ENCODE measurements at regions not wholly inside any gene's neighbourhood (a gene's known extent, or its start where the extent isn't known, plus 50 kb on each side); places are given as distances from the start of the nearest gene placed in this dataset.
A peak's percentile ranks its signal among the peaks of the same experiment; 100 is the strongest.

GRCh38 chr3:198109883-198110282, 149.9 kb downstream of the LMLN start:
- TF ChIP-seq, protein P1, sequence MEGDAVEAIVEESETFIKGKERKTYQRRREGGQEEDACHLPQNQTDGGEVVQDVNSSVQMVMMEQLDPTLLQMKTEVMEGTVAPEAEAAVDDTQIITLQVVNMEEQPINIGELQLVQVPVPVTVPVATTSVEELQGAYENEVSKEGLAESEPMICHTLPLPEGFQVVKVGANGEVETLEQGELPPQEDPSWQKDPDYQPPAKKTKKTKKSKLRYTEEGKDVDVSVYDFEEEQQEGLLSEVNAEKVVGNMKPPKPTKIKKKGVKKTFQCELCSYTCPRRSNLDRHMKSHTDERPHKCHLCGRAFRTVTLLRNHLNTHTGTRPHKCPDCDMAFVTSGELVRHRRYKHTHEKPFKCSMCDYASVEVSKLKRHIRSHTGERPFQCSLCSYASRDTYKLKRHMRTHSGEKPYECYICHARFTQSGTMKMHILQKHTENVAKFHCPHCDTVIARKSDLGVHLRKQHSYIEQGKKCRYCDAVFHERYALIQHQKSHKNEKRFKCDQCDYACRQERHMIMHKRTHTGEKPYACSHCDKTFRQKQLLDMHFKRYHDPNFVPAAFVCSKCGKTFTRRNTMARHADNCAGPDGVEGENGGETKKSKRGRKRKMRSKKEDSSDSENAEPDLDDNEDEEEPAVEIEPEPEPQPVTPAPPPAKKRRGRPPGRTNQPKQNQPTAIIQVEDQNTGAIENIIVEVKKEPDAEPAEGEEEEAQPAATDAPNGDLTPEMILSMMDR (optimal IDR thresholded peaks at IDR 0.05 in 1 of 3, IDR thresholded peaks at IDR 0.05 in 1 of 3, conservative IDR thresholded peaks at IDR 0.05 in 1 of 3; ENCODE audit: extremely low read depth in 1 of 3, insufficient read depth in 2 of 3, low read length in 3 of 3) = no peak
- TF ChIP-seq EZH2 (IDR thresholded peaks at IDR 0.05; ENCODE audit: low read length) = no peak
- H3K36me3 ChIP-seq (ENCODE audit: control insufficient read depth in 2 of 2, extremely low read depth in 1 of 2, insufficient read depth in 2 of 2, low read length in 2 of 2) = no peaks in the 10 kb centered on the region
- peaks cover 28% of the 10 kb centered on the region for H3K27me3 ChIP-seq (ENCODE audit: control insufficient read depth, extremely low read depth, insufficient read depth, low read length)

GRCh38 chr3:198112031-198112430, 152.0 kb downstream of the LMLN start:
- no peaks in the 10 kb centered on the region for H3K79me2 ChIP-seq (ENCODE audit: control insufficient read depth, insufficient read depth, low read length)
- no peak overlapping the region for H3K27ac ChIP-seq (ENCODE audit: control insufficient read depth, insufficient read depth, low read length)
- no peaks in the 10 kb centered on the region for H3K36me3 ChIP-seq (ENCODE audit: control insufficient read depth in 2 of 2, extremely low read depth in 1 of 2, insufficient read depth in 2 of 2, low read length in 2 of 2)
- H3K4me3 ChIP-seq (ENCODE audit: control insufficient read depth in 2 of 3, extremely low read depth in 1 of 3, insufficient read depth in 2 of 3, low read depth in 1 of 3, low read length in 3 of 3) = no peak overlapping the region
- no peaks in the 10 kb centered on the region for H3K9me1 ChIP-seq (ENCODE audit: control insufficient read depth, extremely low read depth, insufficient read depth, low read length)
- H3K27me3 ChIP-seq (ENCODE audit: control insufficient read depth, extremely low read depth, insufficient read depth, low read length) = peaks cover 28% of the 10 kb centered on the region
- no peak overlapping the region for H2AFZ ChIP-seq (ENCODE audit: control insufficient read depth, low read length)
- DNase-seq (ENCODE audit: low read depth, low spot score) (no peak), FAIRE-seq (no peak)
- no peak for TF ChIP-seq EZH2 (IDR thresholded peaks at IDR 0.05; ENCODE audit: low read length)
- TF ChIP-seq, protein P1 (optimal IDR thresholded peaks at IDR 0.05 in 1 of 3, IDR thresholded peaks at IDR 0.05 in 1 of 3, conservative IDR thresholded peaks at IDR 0.05 in 1 of 3; ENCODE audit: extremely low read depth in 1 of 3, insufficient read depth in 2 of 3, low read length in 3 of 3) = no peak
- H3K4me2 ChIP-seq (ENCODE audit: control insufficient read depth, extremely low read depth, insufficient read depth, low read depth, low read length) = no peak overlapping the region
- dilution Hi-C loops (cut with MboI; ENCODE audit: extremely low pct_ligation_motif_present, low sequenced_read_pairs) = no loop called here
- peaks cover 8% of the 10 kb centered on the region for H3K4me1 ChIP-seq (ENCODE audit: control insufficient read depth, extremely low read depth, insufficient read depth, low read length)
- H3K9me3 ChIP-seq (ENCODE audit: control insufficient read depth, low read depth, low read length) = no peaks in the 10 kb centered on the region
- H3K9ac ChIP-seq (ENCODE audit: control insufficient read depth, extremely low read depth, insufficient read depth, low read length) = no peak overlapping the region
- no peaks in the 10 kb centered on the region for H4K20me1 ChIP-seq (ENCODE audit: control insufficient read depth, extremely low read depth, insufficient read depth, low read length)

More at GRCh38 chr3:198109883-198110282, 149.9 kb downstream of the LMLN start:
- H4K20me1 ChIP-seq (ENCODE audit: control insufficient read depth, extremely low read depth, insufficient read depth, low read length) = no peaks in the 10 kb centered on the region
- H3K9ac ChIP-seq (ENCODE audit: control insufficient read depth, extremely low read depth, insufficient read depth, low read length) = no peak overlapping the region
- H3K4me3 ChIP-seq (ENCODE audit: control insufficient read depth in 2 of 3, extremely low read depth in 1 of 3, insufficient read depth in 2 of 3, low read depth in 1 of 3, low read length in 3 of 3) = no peak overlapping the region
- FAIRE-seq (peak; percentile 43), DNase-seq (ENCODE audit: low read depth, low spot score) (no peak)
- H3K9me1 ChIP-seq (ENCODE audit: control insufficient read depth, extremely low read depth, insufficient read depth, low read length) = no peaks in the 10 kb centered on the region
- H3K4me1 ChIP-seq (ENCODE audit: control insufficient read depth, extremely low read depth, insufficient read depth, low read length) = peaks cover 8% of the 10 kb centered on the region
- dilution Hi-C loops (cut with MboI; ENCODE audit: extremely low pct_ligation_motif_present, low sequenced_read_pairs) = no loop called here
- H2AFZ ChIP-seq (ENCODE audit: control insufficient read depth, low read length) = no peak overlapping the region
- H3K79me2 ChIP-seq (ENCODE audit: control insufficient read depth, insufficient read depth, low read length) = no peaks in the 10 kb centered on the region
- no peak overlapping the region for H3K4me2 ChIP-seq (ENCODE audit: control insufficient read depth, extremely low read depth, insufficient read depth, low read depth, low read length)
- no peak overlapping the region for H3K27ac ChIP-seq (ENCODE audit: control insufficient read depth, insufficient read depth, low read length)
- H3K9me3 ChIP-seq (ENCODE audit: control insufficient read depth, low read depth, low read length) = no peaks in the 10 kb centered on the region

All from keratinocyte (primary cell).